ENCODE measurements at regions not wholly inside any gene's neighbourhood (a gene's known extent, or its start where the extent isn't known, plus 50 kb on each side); places are given as distances from the start of the nearest gene placed in this dataset.

GRCh38 chr11:112343368-112344039 lies 82.8 kb upstream of the PLET1 start:
- H3K79me2 ChIP-seq (ENCODE audit: insufficient read depth, low read length) = no peaks in the 10 kb centered on the region
- no peaks in the 10 kb centered on the region for H3K27me3 ChIP-seq (ENCODE audit: control insufficient read depth in 2 of 2, insufficient read depth in 2 of 2, low read length in 2 of 2)
- no peaks in the 10 kb centered on the region for H4K20me1 ChIP-seq (ENCODE audit: insufficient read depth, low read length)
- no peaks in the 10 kb centered on the region for H3K9me3 ChIP-seq (replicated peaks in 1 of 2; ENCODE audit: control insufficient read depth in 1 of 2, insufficient read depth in 1 of 2, low read length in 2 of 2)
- WGBS (ENCODE audit: insufficient coverage) = no CpG with 5 or more reads among the region's 6 CpGs
- no peaks in the 10 kb centered on the region for H3K36me3 ChIP-seq (replicated peaks in 1 of 2; ENCODE audit: control insufficient read depth in 1 of 2, insufficient read depth in 2 of 2, low read length in 2 of 2)
- H3K4me3 ChIP-seq (replicated peaks in 1 of 3; ENCODE audit: low read depth in 2 of 3, low read length in 3 of 3) = no peak overlapping the region
- TF ChIP-seq CTCF (IDR thresholded peaks at IDR 0.05) = no peak
- no peaks in the 10 kb centered on the region for H3K36me3 Mint-ChIP-seq
- H3K4me1 Mint-ChIP-seq = no peaks in the 10 kb centered on the region
- no peak overlapping the region for H3K9ac ChIP-seq (ENCODE audit: insufficient read depth, low read length, poor library complexity, severe bottlenecking)
- H3K4me1 ChIP-seq (ENCODE audit: control insufficient read depth in 1 of 2, insufficient read depth in 2 of 2, low read length in 2 of 2) = no peaks in the 10 kb centered on the region
- H3K27ac Mint-ChIP-seq = no peak overlapping the region
- no peak overlapping the region for H3K4me2 ChIP-seq (replicated peaks; ENCODE audit: extremely low read depth, low read length, poor library complexity, severe bottlenecking)
- H3K9me3 Mint-ChIP-seq = no peaks in the 10 kb centered on the region
- intact Hi-C loops (cut with micrococcal nuclease) = no loop called here
- H3K27ac ChIP-seq (ENCODE audit: low read depth in 1 of 2, low read length in 2 of 2) = no peak overlapping the region
- H3K27me3 Mint-ChIP-seq (ENCODE audit: low read depth in 3 of 3) = peaks cover 0 to 2% (median 2%) of the 10 kb centered on the region in 3 donors
- no peak for DNase-seq
- H2AFZ ChIP-seq (ENCODE audit: insufficient read depth, low read depth, low read length, poor library complexity, severe bottlenecking) = no peak overlapping the region
- no peak overlapping the region for H3K4me3 Mint-ChIP-seq

GRCh38 chr11:112344040-112344413 lies 83.4 kb upstream of the PLET1 start:
- Mint-ChIP-seq H3K9me3 (no peaks in the 10 kb centered on the region), H3K27ac (no peak overlapping the region), H3K36me3 (no peaks in the 10 kb centered on the region), H3K4me3 (no peak overlapping the region), H3K27me3 (ENCODE audit: low read depth in 3 of 3) (peaks cover 0 to 2% (median 2%) of the 10 kb centered on the region in 3 donors), H3K4me1 (no peaks in the 10 kb centered on the region)
- H3K4me2 ChIP-seq (replicated peaks; ENCODE audit: extremely low read depth, low read length, poor library complexity, severe bottlenecking) = no peak overlapping the region
- no peak overlapping the region for H3K9ac ChIP-seq (ENCODE audit: insufficient read depth, low read length, poor library complexity, severe bottlenecking)
- no peak for DNase-seq
- no peaks in the 10 kb centered on the region for H3K9me3 ChIP-seq (replicated peaks in 1 of 2; ENCODE audit: control insufficient read depth in 1 of 2, insufficient read depth in 1 of 2, low read length in 2 of 2)
- intact Hi-C loops (cut with micrococcal nuclease) = no loop called here
- no peaks in the 10 kb centered on the region for H3K36me3 ChIP-seq (replicated peaks in 1 of 2; ENCODE audit: control insufficient read depth in 1 of 2, insufficient read depth in 2 of 2, low read length in 2 of 2)
- H3K27ac ChIP-seq (ENCODE audit: low read depth in 1 of 2, low read length in 2 of 2) = no peak overlapping the region
- no peak overlapping the region for H2AFZ ChIP-seq (ENCODE audit: insufficient read depth, low read depth, low read length, poor library complexity, severe bottlenecking)
- TF ChIP-seq CTCF (IDR thresholded peaks at IDR 0.05) = no peak
- H3K4me3 ChIP-seq (replicated peaks in 1 of 3; ENCODE audit: low read depth in 2 of 3, low read length in 3 of 3) = no peak overlapping the region
- no peaks in the 10 kb centered on the region for H3K27me3 ChIP-seq (ENCODE audit: control insufficient read depth in 2 of 2, insufficient read depth in 2 of 2, low read length in 2 of 2)
- no peaks in the 10 kb centered on the region for H3K4me1 ChIP-seq (ENCODE audit: control insufficient read depth in 1 of 2, insufficient read depth in 2 of 2, low read length in 2 of 2)
- H3K79me2 ChIP-seq (ENCODE audit: insufficient read depth, low read length) = no peaks in the 10 kb centered on the region
- no peaks in the 10 kb centered on the region for H4K20me1 ChIP-seq (ENCODE audit: insufficient read depth, low read length)
- WGBS (ENCODE audit: insufficient coverage) = 100% methylated on average over 1 of the region's 1 CpG
